K562 (cell line): ENCODE measurements at regions not wholly inside any gene's neighbourhood (a gene's known extent, or its start where the extent isn't known, plus 50 kb on each side); places are given as distances from the start of the nearest gene placed in this dataset.

Source experiments
- ATAC-seq: fragments of 200-7000 bp; cut with Tn5 transposase; 3 replicates; pipeline ENCODE4 v1.9.1; 2020; ENCODE audit warnings: moderate library complexity
- BruUV-seq: library from RNA; stranded (reverse); fragments of 400-500 nt; replicated peaks from 2 replicates; lab custom pipeline; 2021; lab: Mats Ljungman, UMichigan
- CTCF ChIA-PET: fragments of 300-600 bp; formaldehyde crosslinking; extraction: SDS; loops from one replicate; lab custom pipeline; 2021; ENCODE audit warnings: low intra/inter-chr PET ratio; lab: Yijun Ruan, JAX
- POLR2A ChIA-PET: fragments of 300-600, 350-650 bp; sonication (Branson Sonifier 250); formaldehyde crosslinking; extraction: SDS; loops from one replicate; lab custom pipeline; 2021; ENCODE audit warnings: antibody characterized with exemption, inconsistent platforms; lab: Yijun Ruan, JAX
- DNase-seq, 4 experiments: peaks; one replicate each; pipeline versions ENCODE4 v3.0.0 to v3.0.0-alpha.2; 2011 to 2018; ENCODE audit warnings: low spot score in 3 of 4, mixed read lengths in 3 of 4; ENCODE audit errors: extremely low read depth in 1 of 4
- FAIRE-seq: peaks from 2 replicates; lab custom pipeline; 2011; peaks lifted over from hg19 to GRCh38; lab: Jason Lieb, UNC
- H2AFZ ChIP-seq: 2 replicates; pipeline ENCODE4 v1.6.0; 2011; ENCODE audit warnings: low read depth, low read length, control low read depth, inconsistent platforms
- H3K27ac ChIP-seq: fragments of 200-600 bp; 3 replicates; pipeline ENCODE4 v1.8.0; 2011; ENCODE audit warnings: low read depth, mild to moderate bottlenecking, control low read depth, inconsistent platforms, low read length, moderate library complexity, mixed read lengths; ENCODE audit errors: extremely low read depth
- H3K27me3 ChIP-seq, 2 experiments: fragments of 300-600 bp in 1 of 2; 2 replicates in 1 of 2; 3 replicates in 1 of 2; pipeline versions ENCODE4 v1.6.0 to v1.8.0; 2011; ENCODE audit warnings: inconsistent platforms in 2 of 2, low read length in 2 of 2, mild to moderate bottlenecking in 1 of 2, mixed read lengths in 1 of 2, moderate library complexity in 1 of 2; ENCODE audit not compliant: control insufficient read depth in 2 of 2, insufficient read depth in 2 of 2
- H3K36me3 ChIP-seq: fragments of 300-600 bp; 3 replicates; pipeline ENCODE4 v1.8.0; 2011; ENCODE audit warnings: mild to moderate bottlenecking, low read length, inconsistent platforms; ENCODE audit not compliant: control insufficient read depth, insufficient read depth
- H3K4me1 ChIP-seq, 2 experiments: fragments of 200-600 bp in 1 of 2; replicated peaks in 1 of 2; 2 replicates in 1 of 2; 3 replicates in 1 of 2; pipeline versions ENCODE4 v1.5.1 to v1.8.0; 2011; ENCODE audit warnings: inconsistent platforms in 2 of 2, low read length in 2 of 2, mild to moderate bottlenecking in 1 of 2, mixed read lengths in 1 of 2, moderate library complexity in 1 of 2; ENCODE audit not compliant: control insufficient read depth in 2 of 2, insufficient read depth in 2 of 2
- H3K4me2 ChIP-seq: 2 replicates; pipeline ENCODE4 v1.6.1; 2011; ENCODE audit warnings: low read length, control low read depth, inconsistent platforms, mixed read lengths; ENCODE audit not compliant: insufficient read depth
- H3K4me3 ChIP-seq: fragments of 200-600 bp; sonication (generic), shearing (Covaris generic); 2 replicates; pipeline ENCODE4 v1.5.1; 2016; ENCODE audit warnings: control low read depth, inconsistent platforms
- H3K79me2 ChIP-seq: fragments of 200-600 bp; 3 replicates; pipeline ENCODE4 v1.8.0; 2011; ENCODE audit warnings: low read length, inconsistent platforms; ENCODE audit not compliant: control insufficient read depth, insufficient read depth
- H3K9ac ChIP-seq, 2 experiments: 2 replicates each; pipeline versions ENCODE4 v1.6.0 to v1.6.1; 2011; ENCODE audit warnings: low read depth in 2 of 2, low read length in 2 of 2, control low read depth in 1 of 2, inconsistent platforms in 1 of 2, mild to moderate bottlenecking in 1 of 2, mixed read lengths in 1 of 2; ENCODE audit not compliant: insufficient read depth in 1 of 2
- H3K9me1 ChIP-seq: one replicate; pipeline ENCODE4 v1.6.0; 2011; ENCODE audit warnings: inconsistent platforms, mild to moderate bottlenecking, low read length, moderate library complexity; ENCODE audit not compliant: control insufficient read depth, insufficient read depth
- H3K9me3 ChIP-seq: replicated peaks from 2 replicates; pipeline ENCODE4 v1.5.1; 2011; ENCODE audit warnings: low read depth, low read length, inconsistent platforms; ENCODE audit not compliant: control insufficient read depth, insufficient read depth
- H4K20me1 ChIP-seq: replicated peaks from 2 replicates; pipeline ENCODE4 v1.6.1; 2011; ENCODE audit warnings: low read length, inconsistent platforms, mixed read lengths; ENCODE audit not compliant: control insufficient read depth, insufficient read depth
- CSDE1 ChIP-seq, 2 experiments: fragments of 450-650 bp; IDR thresholded peaks; 2 replicates each; pipeline ENCODE4 v1.6.1; 2016; ENCODE audit warnings: mild to moderate bottlenecking in 1 of 2
- FOXA3 ChIP-seq, 2 experiments: fragments of 450-650 bp in 1 of 2; sonication (generic) in 1 of 2; formaldehyde crosslinking; IDR thresholded peaks in 1 of 2; conservative IDR thresholded peaks in 1 of 2; 2 replicates each; pipeline versions ENCODE4 v1.4.0 to v1.8.0; 2020 to 2022; ENCODE audit warnings: mild to moderate bottlenecking in 2 of 2, missing genetic modification reagents in 1 of 2
- JUN ChIP-seq, 2 experiments: sonication (generic) in 1 of 2; formaldehyde crosslinking in 1 of 2; IDR thresholded peaks; 2 replicates each; pipeline versions ENCODE4 v1.6.1 to v1.8.0; 2012 to 2022; ENCODE audit warnings: borderline replicate concordance in 2 of 2, mild to moderate bottlenecking in 2 of 2, improper control_type of control experiment in 1 of 2, low read depth in 1 of 2, low read length in 1 of 2, missing genetic modification reagents in 1 of 2
- PHF21A ChIP-seq: fragments of 450-650 bp; IDR thresholded peaks from 2 replicates; pipeline ENCODE4 v1.6.1; 2017; ENCODE audit warnings: low read depth, borderline replicate concordance
- RAD51 ChIP-seq: fragments of 450-650 bp; IDR thresholded peaks from 2 replicates; pipeline ENCODE4 v1.7.1; 2016; ENCODE audit warnings: low read depth, mild to moderate bottlenecking, borderline replicate concordance
- RFX7 ChIP-seq: fragments of 250-450 bp; sonication (Bioruptor Pico); IDR thresholded peaks from 2 replicates; pipeline ENCODE4 v1.5.1; 2021; ENCODE audit warnings: mild to moderate bottlenecking
- SOX6 ChIP-seq: fragments of 450-650 bp; IDR thresholded peaks from 2 replicates; pipeline ENCODE4 v1.6.1; 2014; ENCODE audit warnings: mild to moderate bottlenecking
- ZNF146 ChIP-seq: IDR thresholded peaks from one replicate; pipeline ENCODE4 v1.6.1; 2018; ENCODE audit warnings: missing compliant biosample characterization; ENCODE audit not compliant: unreplicated experiment
- WGBS: fragments of 100-300 bp; shearing (Covaris generic); methylation state at CpG from one replicate; pipeline ENCODE4 v1.1.6; 2016; ENCODE audit warnings: low coverage, mixed read lengths; ENCODE audit not compliant: insufficient coverage; ENCODE audit errors: missing lambda C conversion rate; 5-methylcytosine and 5-hydroxymethylcytosine counted together
- in situ Hi-C: fragments of 300-500 bp; cut with MboI; formaldehyde crosslinking; loops from 4 replicates; pipeline ENCODE4 v1.15.0; 2018; ENCODE audit warnings: inconsistent platforms, mixed read lengths
- intact Hi-C: fragments of 100-400 bp; cut with micrococcal nuclease; formaldehyde crosslinking; loops from 2 replicates; pipeline ENCODE4 v1.14.2; 2022
- TF ChIP-seq, protein P1 (sequence below): fragments of 150-350 bp; conservative IDR thresholded peaks from 2 replicates; pipeline ENCODE4 v1.6.1; 2014; ENCODE audit warnings: low read length
- TF ChIP-seq, protein P2 (sequence below): sonication (generic); formaldehyde crosslinking; IDR thresholded peaks from 2 replicates; pipeline ENCODE4 v1.8.0; 2022; ENCODE audit warnings: mild to moderate bottlenecking, missing genetic modification reagents, borderline replicate concordance
- TF ChIP-seq, protein P3 (sequence below): fragments of 450-650 bp; IDR thresholded peaks from 2 replicates; pipeline ENCODE4 v1.6.1; 2018; ENCODE audit warnings: mild to moderate bottlenecking, low read depth; ENCODE audit not compliant: partially characterized antibody

DNA sequence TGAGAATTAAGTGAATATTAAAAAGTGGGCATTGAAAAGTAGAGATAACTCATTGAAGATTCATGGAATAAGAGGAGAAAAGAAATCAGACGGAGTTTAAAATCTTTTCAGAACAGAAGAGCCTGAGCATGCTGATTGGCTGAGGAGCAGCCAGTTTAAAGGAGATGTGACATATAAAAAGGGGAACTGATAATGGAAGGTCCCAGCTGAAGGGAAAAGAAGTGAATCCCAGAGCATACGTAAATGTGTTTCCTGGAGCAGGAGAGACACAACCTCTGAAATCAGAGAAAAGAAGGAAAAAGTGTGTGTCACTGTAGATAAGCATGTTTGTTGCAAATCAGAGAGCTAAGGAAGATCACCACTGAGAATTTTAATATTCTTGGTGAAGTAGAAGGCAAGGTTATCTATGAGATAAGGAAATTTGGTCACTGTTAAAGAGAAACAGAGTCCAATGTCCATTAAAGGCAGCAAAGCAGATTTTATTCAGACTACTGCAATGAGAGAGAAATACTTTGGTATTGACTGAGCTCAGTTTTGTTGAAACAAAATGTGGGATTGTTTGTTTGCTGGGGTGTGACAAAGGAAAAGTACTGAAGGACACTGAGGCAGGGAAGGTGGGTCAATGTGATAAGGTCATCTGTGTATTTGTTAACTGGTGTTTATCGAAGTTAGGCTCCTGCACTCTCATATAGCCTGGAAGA is 84.6 kb upstream of the WDR72 start:
- in situ Hi-C loops = no loop called here
- no peaks in the 10 kb centered on the region for H3K27me3 ChIP-seq
- no peaks in the 10 kb centered on the region for H3K9me1 ChIP-seq
- CTCF ChIA-PET = no interaction called here
- no peak overlapping the region for H3K4me2 ChIP-seq
- H3K27ac ChIP-seq = no peak overlapping the region
- no peak overlapping the region for H2AFZ ChIP-seq
- FAIRE-seq (no peak), DNase-seq (no peak), ATAC-seq (no peak)
- POLR2A ChIA-PET = no interaction called here
- 3% methylated on average over 3 of the region's 3 CpGs for WGBS
- H4K20me1 ChIP-seq = no peaks in the 10 kb centered on the region
- no peak overlapping the region for H3K4me3 ChIP-seq
- BruUV-seq = no TSS peak
- intact Hi-C loops = no loop called here
- no peak overlapping the region for H3K9ac ChIP-seq
- no peaks in the 10 kb centered on the region for H3K4me1 ChIP-seq
- no peak for TF ChIP-seq ZNF146 (CRISPR knock-in tag)
- TF ChIP-seq JUN (IDR thresholded peaks at IDR 0.05; ENCODE audit: borderline replicate concordance, low read depth, low read length) = no peak
- TF ChIP-seq JUN (CRISPR knock-in tag; IDR thresholded peaks at IDR 0.05; ENCODE audit: borderline replicate concordance) = no peak
- TF ChIP-seq, protein P1, sequence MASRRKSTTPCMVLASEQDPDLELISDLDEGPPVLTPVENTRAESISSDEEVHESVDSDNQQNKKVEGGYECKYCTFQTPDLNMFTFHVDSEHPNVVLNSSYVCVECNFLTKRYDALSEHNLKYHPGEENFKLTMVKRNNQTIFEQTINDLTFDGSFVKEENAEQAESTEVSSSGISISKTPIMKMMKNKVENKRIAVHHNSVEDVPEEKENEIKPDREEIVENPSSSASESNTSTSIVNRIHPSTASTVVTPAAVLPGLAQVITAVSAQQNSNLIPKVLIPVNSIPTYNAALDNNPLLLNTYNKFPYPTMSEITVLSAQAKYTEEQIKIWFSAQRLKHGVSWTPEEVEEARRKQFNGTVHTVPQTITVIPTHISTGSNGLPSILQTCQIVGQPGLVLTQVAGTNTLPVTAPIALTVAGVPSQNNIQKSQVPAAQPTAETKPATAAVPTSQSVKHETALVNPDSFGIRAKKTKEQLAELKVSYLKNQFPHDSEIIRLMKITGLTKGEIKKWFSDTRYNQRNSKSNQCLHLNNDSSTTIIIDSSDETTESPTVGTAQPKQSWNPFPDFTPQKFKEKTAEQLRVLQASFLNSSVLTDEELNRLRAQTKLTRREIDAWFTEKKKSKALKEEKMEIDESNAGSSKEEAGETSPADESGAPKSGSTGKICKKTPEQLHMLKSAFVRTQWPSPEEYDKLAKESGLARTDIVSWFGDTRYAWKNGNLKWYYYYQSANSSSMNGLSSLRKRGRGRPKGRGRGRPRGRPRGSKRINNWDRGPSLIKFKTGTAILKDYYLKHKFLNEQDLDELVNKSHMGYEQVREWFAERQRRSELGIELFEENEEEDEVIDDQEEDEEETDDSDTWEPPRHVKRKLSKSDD = no peak
- no peak for TF ChIP-seq CSDE1 (IDR thresholded peaks at IDR 0.05)
- no peak for TF ChIP-seq RAD51
- TF ChIP-seq RFX7 = no peak
- TF ChIP-seq, protein P2, sequence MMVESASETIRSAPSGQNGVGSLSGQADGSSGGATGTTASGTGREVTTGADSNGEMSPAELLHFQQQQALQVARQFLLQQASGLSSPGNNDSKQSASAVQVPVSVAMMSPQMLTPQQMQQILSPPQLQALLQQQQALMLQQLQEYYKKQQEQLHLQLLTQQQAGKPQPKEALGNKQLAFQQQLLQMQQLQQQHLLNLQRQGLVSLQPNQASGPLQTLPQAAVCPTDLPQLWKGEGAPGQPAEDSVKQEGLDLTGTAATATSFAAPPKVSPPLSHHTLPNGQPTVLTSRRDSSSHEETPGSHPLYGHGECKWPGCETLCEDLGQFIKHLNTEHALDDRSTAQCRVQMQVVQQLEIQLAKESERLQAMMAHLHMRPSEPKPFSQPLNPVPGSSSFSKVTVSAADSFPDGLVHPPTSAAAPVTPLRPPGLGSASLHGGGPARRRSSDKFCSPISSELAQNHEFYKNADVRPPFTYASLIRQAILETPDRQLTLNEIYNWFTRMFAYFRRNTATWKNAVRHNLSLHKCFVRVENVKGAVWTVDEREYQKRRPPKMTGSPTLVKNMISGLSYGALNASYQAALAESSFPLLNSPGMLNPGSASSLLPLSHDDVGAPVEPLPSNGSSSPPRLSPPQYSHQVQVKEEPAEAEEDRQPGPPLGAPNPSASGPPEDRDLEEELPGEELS (CRISPR knock-in tag) = no peak
- TF ChIP-seq SOX6 = no peak
- no peak for TF ChIP-seq PHF21A
- TF ChIP-seq, protein P3, sequence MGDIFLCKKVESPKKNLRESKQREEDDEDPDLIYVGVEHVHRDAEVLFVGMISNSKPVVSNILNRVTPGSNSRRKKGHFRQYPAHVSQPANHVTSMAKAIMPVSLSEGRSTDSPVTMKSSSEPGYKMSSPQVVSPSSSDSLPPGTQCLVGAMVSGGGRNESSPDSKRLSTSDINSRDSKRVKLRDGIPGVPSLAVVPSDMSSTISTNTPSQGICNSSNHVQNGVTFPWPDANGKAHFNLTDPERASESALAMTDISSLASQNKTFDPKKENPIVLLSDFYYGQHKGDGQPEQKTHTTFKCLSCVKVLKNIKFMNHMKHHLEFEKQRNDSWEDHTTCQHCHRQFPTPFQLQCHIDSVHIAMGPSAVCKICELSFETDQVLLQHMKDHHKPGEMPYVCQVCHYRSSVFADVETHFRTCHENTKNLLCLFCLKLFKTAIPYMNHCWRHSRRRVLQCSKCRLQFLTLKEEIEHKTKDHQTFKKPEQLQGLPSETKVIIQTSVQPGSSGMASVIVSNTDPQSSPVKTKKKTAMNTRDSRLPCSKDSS = no peak
- no peak for TF ChIP-seq FOXA3 (CRISPR knock-in tag; conservative IDR thresholded peaks at IDR 0.05 in 1 of 2, IDR thresholded peaks at IDR 0.05 in 1 of 2)
- no peaks in the 10 kb centered on the region for H3K79me2 ChIP-seq
- no peaks in the 10 kb centered on the region for H3K36me3 ChIP-seq
- no peaks in the 10 kb centered on the region for H3K9me3 ChIP-seq
